H9 (cell line): ENCODE measurements at regions not wholly inside any gene's neighbourhood (a gene's known extent, or its start where the extent isn't known, plus 50 kb on each side); places are given as distances from the start of the nearest gene placed in this dataset.

Experiments
- DNase-seq: peaks from one replicate; pipeline ENCODE4 v3.0.0-alpha.2; 2017
- H2AFZ ChIP-seq: one replicate; pipeline ENCODE4 v1.6.1; 2013; ENCODE audit warnings: mild to moderate bottlenecking, low read length, control low read depth, moderate library complexity
- H2AK5ac ChIP-seq: 2 replicates; pipeline ENCODE4 v1.6.1; 2013; ENCODE audit warnings: low read length, control low read depth, mixed read lengths; ENCODE audit not compliant: insufficient read length
- H2BK120ac ChIP-seq: one replicate; pipeline ENCODE4 v1.6.1; 2013; ENCODE audit warnings: low read depth, mild to moderate bottlenecking, low read length, control low read depth, inconsistent platforms; ENCODE audit not compliant: poor library complexity, severe bottlenecking
- H2BK12ac ChIP-seq: 2 replicates; pipeline ENCODE4 v1.6.1; 2013; ENCODE audit warnings: low read length, control low read depth, mixed read lengths, low read depth; ENCODE audit not compliant: insufficient read length
- H2BK15ac ChIP-seq: 2 replicates; pipeline ENCODE4 v1.6.1; 2013; ENCODE audit warnings: low read depth, low read length, control low read depth
- H2BK20ac ChIP-seq: one replicate; pipeline ENCODE4 v1.6.1; 2013; ENCODE audit warnings: low read depth, mild to moderate bottlenecking, low read length, control low read depth, inconsistent platforms; ENCODE audit not compliant: poor library complexity, severe bottlenecking
- H2BK5ac ChIP-seq: 2 replicates; pipeline ENCODE4 v1.6.1; 2013; ENCODE audit warnings: low read length, control low read depth, mixed read lengths; ENCODE audit not compliant: insufficient read length
- H3K14ac ChIP-seq: 2 replicates; pipeline ENCODE4 v1.6.1; 2013; ENCODE audit warnings: low read length, control low read depth; ENCODE audit not compliant: insufficient read depth
- H3K18ac ChIP-seq: 2 replicates; pipeline ENCODE4 v1.6.1; 2013; ENCODE audit warnings: low read depth, mild to moderate bottlenecking, mixed read lengths, low read length, control low read depth; ENCODE audit not compliant: insufficient read length
- H3K23ac ChIP-seq: 2 replicates; pipeline ENCODE4 v1.6.1; 2013; ENCODE audit warnings: low read length, control low read depth, mixed read lengths, low read depth; ENCODE audit not compliant: insufficient read length
- H3K23me2 ChIP-seq: 2 replicates; pipeline ENCODE4 v1.6.1; 2013; ENCODE audit warnings: low read depth, mild to moderate bottlenecking, mixed read lengths, low read length, control low read depth; ENCODE audit not compliant: insufficient read length, poor library complexity, severe bottlenecking
- H3K27ac ChIP-seq: 2 replicates; pipeline ENCODE4 v1.5.1; 2013; ENCODE audit warnings: low read length, control low read depth, mixed read lengths, low read depth; ENCODE audit not compliant: insufficient read length
- H3K27me3 ChIP-seq: 2 replicates; pipeline ENCODE4 v1.6.1; 2013; ENCODE audit warnings: low read length, control low read depth, inconsistent platforms; ENCODE audit not compliant: insufficient read depth
- H3K4ac ChIP-seq: 2 replicates; pipeline ENCODE4 v1.6.1; 2013; ENCODE audit warnings: low read depth, mild to moderate bottlenecking, control low read depth, inconsistent platforms, low read length, moderate library complexity
- H3K4me1 ChIP-seq: 2 replicates; pipeline ENCODE4 v1.6.1; 2013; ENCODE audit warnings: low read length, control low read depth, inconsistent platforms; ENCODE audit not compliant: insufficient read depth
- H3K4me2 ChIP-seq: 2 replicates; pipeline ENCODE4 v1.6.1; 2013; ENCODE audit warnings: low read length, control low read depth, mixed read lengths; ENCODE audit not compliant: insufficient read length, insufficient read depth
- H3K56ac ChIP-seq: 2 replicates; pipeline ENCODE4 v1.6.1; 2013; ENCODE audit warnings: low read depth, mild to moderate bottlenecking, mixed read lengths, low read length, control low read depth; ENCODE audit not compliant: insufficient read length
- H3K79me1 ChIP-seq: 2 replicates; pipeline ENCODE4 v1.6.1; 2013; ENCODE audit warnings: low read depth, mild to moderate bottlenecking, moderate library complexity, low read length, control low read depth, inconsistent platforms; ENCODE audit not compliant: insufficient read depth, poor library complexity, severe bottlenecking
- H3K79me2 ChIP-seq: 2 replicates; pipeline ENCODE4 v1.6.1; 2013; ENCODE audit warnings: low read length, control low read depth, inconsistent platforms; ENCODE audit not compliant: insufficient read depth
- H3K9ac ChIP-seq: 2 replicates; pipeline ENCODE4 v1.6.1; 2013; ENCODE audit warnings: low read length, control low read depth, mixed read lengths; ENCODE audit not compliant: insufficient read length; ENCODE audit errors: extremely low read depth
- H3K9me3 ChIP-seq: one replicate; pipeline ENCODE4 v1.6.1; 2013; ENCODE audit warnings: low read depth, low read length, inconsistent platforms; ENCODE audit not compliant: control insufficient read depth
- H3T11ph ChIP-seq: one replicate; pipeline ENCODE4 v1.6.1; 2013; ENCODE audit warnings: mild to moderate bottlenecking, low read length, control low read depth, inconsistent platforms
- H4K20me1 ChIP-seq: one replicate; pipeline ENCODE4 v1.6.1; 2013; ENCODE audit not compliant: control insufficient read depth, insufficient read length, insufficient read depth
- H4K5ac ChIP-seq: 2 replicates; pipeline ENCODE4 v1.6.1; 2013; ENCODE audit warnings: low read depth, mild to moderate bottlenecking, mixed read lengths, low read length, control low read depth; ENCODE audit not compliant: insufficient read length
- H4K8ac ChIP-seq: replicated peaks from 2 replicates; pipeline ENCODE4 v1.6.1; 2013; ENCODE audit warnings: low read length, control low read depth, mixed read lengths, low read depth; ENCODE audit not compliant: insufficient read length
- H4K91ac ChIP-seq: 2 replicates; pipeline ENCODE4 v1.6.1; 2013; ENCODE audit warnings: low read depth, mild to moderate bottlenecking, moderate library complexity, mixed read lengths, low read length, control low read depth; ENCODE audit not compliant: insufficient read length
- H3K27ac Mint-ChIP-seq, 3 experiments: 2 replicates in 2 of 3; 3 replicates in 1 of 3; pipeline ENCODE4 v1.8.0; 2020 to 2021; ENCODE audit warnings: mixed read lengths in 3 of 3, mild to moderate bottlenecking in 1 of 3, moderate library complexity in 1 of 3
- H3K27me3 Mint-ChIP-seq: 2 replicates; pipeline ENCODE4 v1.8.0; 2021; ENCODE audit warnings: low read depth, mild to moderate bottlenecking, moderate library complexity, mixed read lengths
- H3K36me3 Mint-ChIP-seq, 3 experiments: 2 replicates in 2 of 3; 3 replicates in 1 of 3; pipeline ENCODE4 v1.8.0; 2020 to 2021; ENCODE audit warnings: low read depth in 3 of 3, mixed read lengths in 3 of 3; ENCODE audit not compliant: insufficient read depth in 1 of 3
- H3K4me1 Mint-ChIP-seq, 2 experiments: 2 replicates each; pipeline ENCODE4 v1.8.0; 2020; ENCODE audit warnings: mixed read lengths in 2 of 2
- H3K4me3 Mint-ChIP-seq, 2 experiments: 2 replicates in 1 of 2; 3 replicates in 1 of 2; pipeline ENCODE4 v1.8.0; 2020 to 2021; ENCODE audit warnings: mild to moderate bottlenecking in 2 of 2, mixed read lengths in 2 of 2, moderate library complexity in 1 of 2
- H3K9me3 Mint-ChIP-seq, 2 experiments: 2 replicates in 1 of 2; 3 replicates in 1 of 2; pipeline ENCODE4 v1.8.0; 2020; ENCODE audit warnings: mild to moderate bottlenecking in 2 of 2, mixed read lengths in 2 of 2, moderate library complexity in 1 of 2
- CTCF ChIP-seq: fragments of 200-600 bp; sonication (generic); conservative IDR thresholded peaks from 3 replicates; pipeline ENCODE4 v1.8.0; 2021; ENCODE audit warnings: antibody characterized with exemption, mild to moderate bottlenecking

GRCh38 chr5:152187668-152188067 lies 217.4 kb downstream of the NMUR2 start:
- no peaks in the 10 kb centered on the region for H3K27me3 ChIP-seq
- H3K4me1 ChIP-seq, result no peaks in the 10 kb centered on the region
- H4K20me1 ChIP-seq, result no peaks in the 10 kb centered on the region
- H3K9ac ChIP-seq, result no peak overlapping the region
- no peaks in the 10 kb centered on the region for H3K79me1 ChIP-seq
- H3K4me1 Mint-ChIP-seq, result peaks cover 2 to 7% of the 10 kb centered on the region in 2 experiments; a peak in 3 of 4 replicates
- no peak overlapping the region for H2AK5ac ChIP-seq
- H2AFZ ChIP-seq, result no peak overlapping the region
- H2BK12ac ChIP-seq, result no peak overlapping the region
- no peak overlapping the region for H2BK120ac ChIP-seq
- peaks cover 0 to 5% of the 10 kb centered on the region in 2 experiments; a peak in 3 of 5 replicates for H3K9me3 Mint-ChIP-seq
- H2BK5ac ChIP-seq, result no peak overlapping the region
- H3K4ac ChIP-seq, result no peak overlapping the region
- no peak overlapping the region for H3K23ac ChIP-seq
- no peak overlapping the region for H3K56ac ChIP-seq
- H3K4me2 ChIP-seq, result no peak overlapping the region
- no peaks in the 10 kb centered on the region for H3K9me3 ChIP-seq
- H3K4me3 Mint-ChIP-seq, result no peak overlapping the region
- no peaks in the 10 kb centered on the region for H3K27me3 Mint-ChIP-seq
- H3K36me3 Mint-ChIP-seq, result no peaks in the 10 kb centered on the region; a peak in 1 of 7 replicates
- H3T11ph ChIP-seq, result no peak overlapping the region
- no peak overlapping the region for H2BK20ac ChIP-seq
- H4K91ac ChIP-seq, result no peak overlapping the region
- no peak for TF ChIP-seq CTCF
- H3K14ac ChIP-seq, result no peak overlapping the region
- no peaks in the 10 kb centered on the region for H3K79me2 ChIP-seq
- H3K23me2 ChIP-seq, result no peaks in the 10 kb centered on the region
- H3K18ac ChIP-seq, result no peak overlapping the region
- H4K8ac ChIP-seq, result no peak overlapping the region
- no peak overlapping the region for H4K5ac ChIP-seq
- no peak overlapping the region for H3K27ac Mint-ChIP-seq
- no peak overlapping the region for H2BK15ac ChIP-seq
- no peak for DNase-seq
- H3K27ac ChIP-seq, result no peak overlapping the region
